GM21390 (cell line): ENCODE measurements at regions not wholly inside any gene's neighbourhood (a gene's known extent, or its start where the extent isn't known, plus 50 kb on each side); places are given as distances from the start of the nearest gene placed in this dataset.

Experiments used
- ATAC-seq: cut with Tn5 transposase; IDR thresholded peaks from one replicate; pipeline ENCODE4 v1.9.1; 2021; ENCODE audit not compliant: unreplicated experiment

GRCh38 chr10:107409522-107409921, 245.0 kb upstream of the SORCS1 start:
- no peak for ATAC-seq

DNA sequence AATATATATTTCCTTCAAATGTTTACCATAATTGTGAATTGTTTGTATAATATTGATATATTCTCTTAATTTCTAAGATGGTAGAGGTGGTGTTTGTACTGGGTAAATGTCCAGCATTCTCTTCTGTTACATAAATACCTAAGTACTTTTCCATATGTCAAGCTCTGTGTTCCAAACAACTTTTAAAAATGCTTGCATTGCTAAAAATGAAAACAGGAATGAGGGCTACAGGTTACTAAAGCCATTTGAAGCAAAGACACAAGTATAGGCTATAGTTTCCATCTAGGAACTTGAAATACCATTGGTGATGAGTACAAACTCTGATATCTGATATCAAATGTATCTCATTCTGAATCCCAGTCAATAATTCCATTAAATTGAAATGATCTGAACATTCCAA, 233.6 kb upstream of the SORCS1 start:
- no peak for ATAC-seq

- ATAC-seq = no peak
Measured at GRCh38 chr10:107391901-107392300, 227.4 kb upstream of the SORCS1 start.

DNA sequence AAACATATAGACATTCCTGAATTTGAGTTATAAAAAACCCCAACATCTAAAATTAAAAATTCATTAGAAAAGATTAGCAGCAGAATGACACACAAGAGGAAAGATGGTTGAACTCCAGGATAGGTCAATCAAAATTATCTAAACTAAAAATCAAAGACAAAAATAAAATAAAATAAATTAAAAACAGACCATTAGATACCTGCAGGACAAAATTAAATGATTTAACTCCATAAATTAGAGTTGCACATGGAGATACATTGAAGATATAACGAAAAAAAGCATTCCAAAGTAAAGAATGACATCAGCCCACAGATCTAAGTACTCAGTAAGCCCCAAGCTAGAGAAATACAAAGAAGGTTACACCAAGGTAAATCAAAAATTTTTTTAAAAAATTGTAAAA, 226.1 kb upstream of the SORCS1 start:
- ATAC-seq = no peak

- no peak for ATAC-seq
Measured at GRCh38 chr10:107383357-107383756, 218.9 kb upstream of the SORCS1 start.

DNA sequence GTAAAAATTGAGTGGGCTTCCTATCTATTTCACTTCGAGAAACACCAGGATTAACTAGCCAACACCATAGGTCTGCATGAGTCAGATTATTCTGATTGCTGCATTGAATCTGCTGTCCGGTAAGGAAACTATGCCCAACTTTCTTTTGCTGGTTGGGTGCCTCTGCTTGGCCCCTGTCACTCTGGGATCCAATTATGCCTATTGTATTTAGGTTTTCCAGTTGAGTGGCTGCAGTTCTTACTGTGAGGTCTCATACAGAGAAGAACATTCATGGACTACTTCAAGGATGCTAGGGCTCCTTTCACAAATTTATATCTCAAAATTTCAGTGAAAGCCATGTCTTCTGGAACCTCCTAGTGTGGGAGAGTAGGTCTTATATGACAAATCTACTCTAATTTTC, 215.1 kb upstream of the SORCS1 start:
- ATAC-seq = no peak

DNA sequence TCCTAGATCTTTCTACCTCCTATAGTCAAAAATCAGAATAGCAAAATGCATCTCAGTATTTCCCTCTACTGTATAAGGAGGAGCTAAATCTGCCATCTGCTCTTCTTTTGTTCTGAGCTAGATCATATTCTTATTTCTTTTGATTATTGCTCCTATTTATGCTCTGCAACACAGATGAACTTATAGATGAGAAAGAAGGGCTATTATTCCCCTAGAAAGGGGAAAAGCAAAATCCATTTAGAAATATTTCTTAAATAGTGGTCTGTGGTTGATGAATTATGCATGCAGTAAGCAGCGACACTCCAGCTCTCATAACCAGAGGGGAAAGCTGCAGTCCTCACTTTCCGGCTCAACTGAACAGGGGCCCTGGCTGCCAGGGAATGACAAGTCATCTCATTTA, 207.3 kb upstream of the SORCS1 start:
- no peak for ATAC-seq

DNA sequence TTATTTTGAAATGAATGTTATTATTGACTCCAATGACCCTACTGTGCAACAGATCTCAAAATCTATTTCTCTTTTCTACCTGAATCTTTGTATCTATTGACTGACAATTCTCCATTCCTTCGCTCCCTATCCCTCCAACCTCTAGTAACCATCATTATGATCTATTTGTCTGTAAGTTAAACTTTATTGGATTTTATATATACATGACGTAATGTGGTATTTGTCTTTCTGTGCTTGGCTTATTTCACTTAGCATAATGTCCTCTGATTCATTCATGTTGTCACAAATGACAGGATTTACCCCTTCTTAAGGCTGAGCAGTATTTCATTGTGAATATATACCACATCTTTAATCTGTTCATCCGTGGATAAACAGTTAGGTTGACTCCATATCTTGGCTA, 200.4 kb upstream of the SORCS1 start:
- no peak for ATAC-seq

- ATAC-seq = no peak
Measured at GRCh38 chr10:107362306-107362705, 197.8 kb upstream of the SORCS1 start.

- ATAC-seq = no peak
Measured at GRCh38 chr10:107357033-107357432, 192.5 kb upstream of the SORCS1 start.

- ATAC-seq = no peak
Measured at GRCh38 chr10:107356396-107356795, 191.9 kb upstream of the SORCS1 start.

DNA sequence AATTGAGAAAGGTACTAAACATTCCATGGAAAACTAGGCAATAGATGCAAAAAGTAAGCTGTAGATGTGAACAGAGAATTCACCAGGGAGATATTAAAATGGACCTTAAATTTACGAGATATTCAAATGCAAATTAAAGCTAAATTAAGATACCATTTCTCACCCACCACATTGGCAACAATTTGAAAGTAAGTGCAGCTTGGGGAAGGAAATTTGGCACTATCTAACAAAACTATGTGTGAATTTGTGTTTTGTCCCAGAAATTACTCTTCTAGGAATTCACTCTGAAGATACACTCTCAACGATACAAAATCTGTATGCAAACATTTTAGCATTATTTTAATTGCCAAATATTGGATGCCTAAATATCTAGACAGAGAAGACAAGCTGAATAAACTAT, 178.2 kb upstream of the SORCS1 start:
- no peak for ATAC-seq

- no peak for ATAC-seq
Measured at GRCh38 chr10:107341281-107341680, 176.8 kb upstream of the SORCS1 start.

DNA sequence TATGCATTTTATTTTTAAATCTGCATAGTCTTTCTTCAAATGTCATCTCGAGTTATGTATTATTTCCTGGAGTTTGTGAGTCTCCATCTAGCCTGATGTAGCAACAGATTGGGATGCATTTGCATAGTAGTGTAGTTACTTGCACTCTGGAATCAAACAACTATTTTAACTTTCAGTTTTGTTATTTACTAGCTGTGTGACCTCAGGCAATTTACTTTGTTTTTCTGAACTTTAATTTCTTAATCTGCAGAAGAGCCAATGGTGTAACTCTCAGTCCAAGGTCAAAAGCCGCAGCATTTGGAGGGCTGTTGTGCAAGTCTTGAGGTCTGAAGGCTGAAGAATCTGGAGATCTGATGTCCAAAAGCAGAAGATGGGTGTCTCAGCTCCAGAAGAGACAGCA, 175.8 kb upstream of the SORCS1 start:
- ATAC-seq = no peak

DNA sequence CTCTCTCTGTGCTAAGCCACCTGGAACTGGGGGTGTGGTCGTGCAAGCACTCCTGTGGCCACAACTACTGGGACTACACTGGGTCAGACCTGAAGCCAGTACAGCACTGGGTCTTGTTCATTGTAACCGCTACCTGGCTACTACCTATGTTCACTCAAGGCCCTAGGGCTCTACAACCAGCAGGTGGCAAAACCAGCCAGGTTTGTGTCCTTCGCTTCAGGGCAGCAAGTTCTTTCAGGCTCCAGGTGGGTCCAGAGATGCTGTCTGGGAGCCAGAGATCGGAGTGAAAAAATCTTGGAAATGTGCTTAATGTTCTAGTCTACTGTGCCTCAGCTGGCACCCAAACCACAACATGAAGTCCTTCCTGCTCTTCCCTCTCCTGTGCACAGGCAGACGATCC, 171.6 kb upstream of the SORCS1 start:
- no peak for ATAC-seq

GRCh38 chr10:107317592-107317991, 153.1 kb upstream of the SORCS1 start:
- ATAC-seq = no peak

DNA sequence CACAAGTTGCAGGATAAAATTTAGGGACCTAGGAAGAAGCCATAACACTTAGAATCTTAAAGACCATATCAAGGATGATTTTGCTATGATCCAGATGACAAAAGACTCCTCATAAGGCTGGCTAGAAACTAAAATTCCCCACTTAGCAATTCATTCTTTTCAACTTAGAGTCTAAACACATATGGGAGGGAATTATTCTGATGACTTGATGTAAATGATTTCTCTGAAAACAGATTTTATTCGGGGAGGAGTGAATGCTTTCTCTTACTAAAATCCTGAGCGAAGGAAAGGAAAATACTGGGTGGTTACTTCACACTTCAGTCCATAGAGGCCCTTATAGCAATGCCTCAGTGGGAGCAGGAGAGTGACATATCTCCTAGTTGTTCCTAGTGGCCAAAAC, 138.7 kb upstream of the SORCS1 start:
- no peak for ATAC-seq

DNA sequence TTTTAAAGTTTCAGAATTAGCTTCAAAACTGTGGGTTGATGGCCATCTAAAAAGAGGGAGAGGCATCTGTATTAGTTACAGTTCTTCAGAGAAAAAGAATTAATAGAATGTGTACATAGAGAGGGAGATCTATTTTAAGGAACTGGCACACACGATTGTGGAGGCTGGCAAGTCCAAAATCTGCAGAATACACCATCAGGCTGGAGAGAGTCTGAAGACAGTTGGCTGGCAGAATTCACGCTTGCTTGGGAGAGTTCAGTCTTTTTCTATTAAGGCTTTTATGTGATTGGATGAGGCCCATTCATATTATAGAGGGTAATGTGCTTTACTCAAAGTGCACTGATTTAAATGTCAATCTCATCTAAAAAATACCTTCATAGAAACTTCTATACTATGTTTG, 135.1 kb upstream of the SORCS1 start:
- ATAC-seq = no peak

DNA sequence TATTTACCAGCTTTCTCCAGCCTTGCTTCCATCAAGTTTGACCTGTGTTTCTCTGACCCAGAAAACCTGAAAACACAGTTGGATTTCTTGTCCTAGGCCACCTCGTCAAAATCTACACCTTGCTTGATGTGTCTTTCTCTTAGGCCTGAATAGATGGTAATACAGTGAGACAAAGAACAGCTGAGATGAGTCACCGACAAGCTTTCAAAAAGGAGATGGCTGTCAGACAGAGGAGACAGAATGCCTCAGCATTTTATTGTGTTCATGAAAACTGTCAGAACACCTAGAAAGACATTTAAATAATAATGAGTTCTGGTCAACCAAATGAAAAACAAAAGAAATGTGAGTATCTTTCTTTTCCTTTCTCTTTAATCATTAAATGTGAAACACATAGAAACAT, 119.7 kb upstream of the SORCS1 start:
- ATAC-seq = no peak

GRCh38 chr10:107280293-107280692, 115.8 kb upstream of the SORCS1 start:
- ATAC-seq = no peak

DNA sequence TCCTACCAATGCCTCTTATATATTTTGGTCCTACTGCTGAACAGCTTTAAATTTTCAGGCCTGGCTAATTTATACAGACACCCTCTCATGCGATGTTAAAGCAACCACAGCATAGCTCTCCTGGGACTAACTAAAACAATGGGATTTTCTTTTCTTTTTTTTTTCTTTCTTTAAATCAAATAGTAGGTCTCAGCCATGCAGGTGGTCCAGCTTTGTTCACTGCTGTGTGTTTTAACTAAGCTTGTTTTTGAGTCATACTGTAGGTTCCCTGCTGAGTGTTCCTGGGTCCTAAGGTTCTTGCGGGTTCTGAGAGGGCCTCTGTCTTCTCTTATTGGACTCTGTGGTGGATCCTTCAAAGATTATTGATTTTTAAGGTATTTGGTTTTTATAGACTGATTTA, 113.1 kb upstream of the SORCS1 start:
- no peak for ATAC-seq

GRCh38 chr10:107275806-107276205, 111.3 kb upstream of the SORCS1 start:
- ATAC-seq = no peak

- ATAC-seq = no peak
Measured at GRCh38 chr10:107269626-107270025, 105.1 kb upstream of the SORCS1 start.

GRCh38 chr10:107264742-107265141, 100.2 kb upstream of the SORCS1 start:
- no peak for ATAC-seq
